HepG2 (cell line): ENCODE measurements at regions not wholly inside any gene's neighbourhood (a gene's known extent, or its start where the extent isn't known, plus 50 kb on each side); places are given as distances from the start of the nearest gene placed in this dataset.

Experiments used
- ATAC-seq: fragments of 200-7000 bp; cut with Tn5 transposase; 3 replicates; pipeline ENCODE4 v1.9.1; 2020; ENCODE audit warnings: mild to moderate bottlenecking, moderate library complexity
- BruUV-seq: library from RNA; stranded (reverse); fragments of 400-500 nt; replicated peaks from 2 replicates; lab custom pipeline; 2021; lab: Mats Ljungman, UMichigan
- CTCF ChIA-PET: fragments of 300-600 bp; formaldehyde crosslinking; extraction: SDS; loops from one replicate; lab custom pipeline; 2021; ENCODE audit warnings: low total read pairs, inconsistent platforms, low intra/inter-chr PET ratio; lab: Yijun Ruan, JAX
- POLR2A ChIA-PET: fragments of 350-600 bp; sonication (Branson Sonifier 250); formaldehyde crosslinking; loops from one replicate; lab custom pipeline; 2020; ENCODE audit warnings: antibody characterized with exemption, inconsistent platforms; lab: Yijun Ruan, JAX
- DNase-seq: peaks from one replicate; pipeline ENCODE4 v3.0.0-alpha.2; 2015; ENCODE audit warnings: low spot score
- FAIRE-seq: peaks from 3 replicates; lab custom pipeline; 2011; peaks lifted over from hg19 to GRCh38; lab: Jason Lieb, UNC
- H2AFZ ChIP-seq: one replicate; pipeline ENCODE4 v1.6.1; 2011; ENCODE audit warnings: low read length, inconsistent platforms
- H3K27ac ChIP-seq: fragments of 300-600 bp; 3 replicates; pipeline ENCODE4 v1.8.0; 2011; ENCODE audit warnings: mixed run types, mild to moderate bottlenecking, mixed read lengths, low read length, inconsistent platforms; ENCODE audit not compliant: insufficient read depth; ENCODE audit errors: extremely low read length
- H3K27me3 ChIP-seq, 2 experiments: fragments of 200-600 bp in 1 of 2; 2 replicates in 1 of 2; 3 replicates in 1 of 2; pipeline versions ENCODE4 v1.6.0 to v1.8.0; 2011; ENCODE audit warnings: low read length in 2 of 2, mild to moderate bottlenecking in 2 of 2, moderate library complexity in 2 of 2, inconsistent platforms in 1 of 2; ENCODE audit not compliant: insufficient read depth in 2 of 2, control insufficient read depth in 1 of 2
- H3K36me3 ChIP-seq, 2 experiments: fragments of 200-600 bp in 1 of 2; replicated peaks in 1 of 2; 2 replicates in 1 of 2; 3 replicates in 1 of 2; pipeline versions ENCODE4 v1.5.1 to v1.8.0; 2011; ENCODE audit warnings: low read length in 2 of 2, inconsistent platforms in 1 of 2; ENCODE audit not compliant: insufficient read depth in 2 of 2, control insufficient read depth in 1 of 2
- H3K4me1 ChIP-seq: 2 replicates; pipeline ENCODE4 v1.5.1; 2012; ENCODE audit warnings: low read length, inconsistent platforms; ENCODE audit not compliant: insufficient read depth
- H3K4me2 ChIP-seq: 2 replicates; pipeline ENCODE4 v1.6.0; 2011; ENCODE audit warnings: low read depth, low read length, inconsistent platforms
- H3K4me3 ChIP-seq, 3 experiments: fragments of 200-600 bp in 1 of 3; sonication (generic), shearing (Covaris generic) in 1 of 3; replicated peaks in 1 of 3; 2 replicates each; pipeline ENCODE4 v1.5.1; 2011 to 2016; ENCODE audit warnings: low read length in 3 of 3, inconsistent platforms in 2 of 3, low read depth in 2 of 3, mild to moderate bottlenecking in 2 of 3, control low read depth in 1 of 3, mixed read lengths in 1 of 3; ENCODE audit not compliant: insufficient read depth in 1 of 3
- H3K79me2 ChIP-seq: one replicate; pipeline ENCODE4 v1.6.1; 2011; ENCODE audit warnings: low read length, inconsistent platforms; ENCODE audit not compliant: insufficient read depth
- H3K9ac ChIP-seq: 2 replicates; pipeline ENCODE4 v1.6.0; 2011; ENCODE audit warnings: mild to moderate bottlenecking, low read depth, low read length, inconsistent platforms; ENCODE audit not compliant: insufficient read depth
- H3K9me3 ChIP-seq: 2 replicates; pipeline ENCODE4 v1.5.1; 2012; ENCODE audit warnings: mild to moderate bottlenecking, low read length
- H4K20me1 ChIP-seq: 2 replicates; pipeline ENCODE4 v1.6.0; 2011; ENCODE audit warnings: inconsistent platforms, mild to moderate bottlenecking, low read length, moderate library complexity; ENCODE audit not compliant: insufficient read depth
- CEBPB ChIP-seq: IDR thresholded peaks from 2 replicates; pipeline ENCODE4 v1.6.1; 2011; ENCODE audit warnings: low read depth, low read length, improper control_type of control experiment, borderline replicate concordance
- KDM1A ChIP-seq: IDR thresholded peaks from 2 replicates; pipeline ENCODE4 v1.6.1; 2016; ENCODE audit warnings: missing compliant biosample characterization
- PRDM10 ChIP-seq: sonication (generic); formaldehyde crosslinking; IDR thresholded peaks from 2 replicates; pipeline ENCODE4 v1.4.0; 2020; ENCODE audit warnings: low read depth, missing genetic modification reagents
- PRMT3 ChIP-seq: sonication (generic); formaldehyde crosslinking; IDR thresholded peaks from 2 replicates; pipeline ENCODE4 v1.8.1; 2022; ENCODE audit warnings: low read depth, mild to moderate bottlenecking, moderate library complexity, missing genetic modification reagents, borderline replicate concordance
- SALL1 ChIP-seq: sonication (generic); formaldehyde crosslinking; IDR thresholded peaks from 2 replicates; pipeline ENCODE4 v1.8.0; 2022; ENCODE audit warnings: mild to moderate bottlenecking, missing genetic modification reagents
- SIX1 ChIP-seq: sonication (generic); formaldehyde crosslinking; IDR thresholded peaks from 2 replicates; pipeline ENCODE4 v1.4.0; 2020; ENCODE audit warnings: missing genetic modification reagents, borderline replicate concordance
- TCF7 ChIP-seq: sonication (generic); IDR thresholded peaks from 2 replicates; pipeline ENCODE4 v1.6.1; 2016; ENCODE audit warnings: antibody characterized with exemption, low read depth
- ZMYM4 ChIP-seq: sonication (generic); formaldehyde crosslinking; IDR thresholded peaks from 2 replicates; pipeline ENCODE4 v1.8.1; 2023; ENCODE audit warnings: mild to moderate bottlenecking, missing genetic modification reagents
- ZNF770 ChIP-seq: sonication (generic); formaldehyde crosslinking; IDR thresholded peaks from 2 replicates; pipeline ENCODE4 v1.5.0; 2020; ENCODE audit warnings: mild to moderate bottlenecking, missing genetic modification reagents
- WGBS: methylation state at CpG from one replicate; pipeline ENCODE4 v1.1.6; 2017; ENCODE audit warnings: low lambda C conversion rate; 5-methylcytosine and 5-hydroxymethylcytosine counted together
- in situ Hi-C: cut with HindIII; loops from 2 replicates; pipeline ENCODE4 v1.10.0; 2017; ENCODE audit warnings: low pct_unique_long_range_greater_than_20kb; ENCODE audit not compliant: extremely low pct_ligation_motif_present
- intact Hi-C: fragments of 100-400 bp; cut with micrococcal nuclease; formaldehyde crosslinking; loops from one replicate; pipeline ENCODE4 v1.10.0; 2022; ENCODE audit not compliant: unreplicated experiment
- TF ChIP-seq, protein P1 (sequence below): sonication (generic); formaldehyde crosslinking; conservative IDR thresholded peaks from 2 replicates; pipeline ENCODE4 v1.4.0; 2020; ENCODE audit warnings: mild to moderate bottlenecking, missing genetic modification reagents, moderate library complexity
- TF ChIP-seq, protein P2 (sequence below): sonication (generic); formaldehyde crosslinking; IDR thresholded peaks from 2 replicates; pipeline ENCODE4 v1.4.0; 2020; ENCODE audit warnings: mild to moderate bottlenecking, missing genetic modification reagents

DNA sequence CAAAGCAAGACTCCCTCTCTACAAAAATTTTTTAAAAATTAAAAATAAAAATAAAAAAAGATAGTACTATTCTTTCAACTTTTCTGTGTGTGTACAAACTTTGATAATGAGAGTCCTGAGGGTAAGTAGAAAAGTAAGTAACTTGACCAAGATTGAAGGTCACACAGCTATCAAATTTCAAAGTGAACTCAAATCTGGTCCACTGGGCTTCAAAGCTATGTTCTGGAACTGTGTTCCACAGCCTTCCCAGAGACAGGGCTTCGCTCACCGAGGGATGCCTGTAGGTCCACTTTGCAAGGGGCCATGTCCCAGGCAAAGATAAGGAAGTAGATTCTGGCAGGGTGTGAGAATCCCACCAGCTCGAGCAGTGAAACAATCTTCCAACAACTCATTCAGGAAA lies 56.3 kb upstream of the TNRC6A start (continued):
- TF ChIP-seq, protein P1, sequence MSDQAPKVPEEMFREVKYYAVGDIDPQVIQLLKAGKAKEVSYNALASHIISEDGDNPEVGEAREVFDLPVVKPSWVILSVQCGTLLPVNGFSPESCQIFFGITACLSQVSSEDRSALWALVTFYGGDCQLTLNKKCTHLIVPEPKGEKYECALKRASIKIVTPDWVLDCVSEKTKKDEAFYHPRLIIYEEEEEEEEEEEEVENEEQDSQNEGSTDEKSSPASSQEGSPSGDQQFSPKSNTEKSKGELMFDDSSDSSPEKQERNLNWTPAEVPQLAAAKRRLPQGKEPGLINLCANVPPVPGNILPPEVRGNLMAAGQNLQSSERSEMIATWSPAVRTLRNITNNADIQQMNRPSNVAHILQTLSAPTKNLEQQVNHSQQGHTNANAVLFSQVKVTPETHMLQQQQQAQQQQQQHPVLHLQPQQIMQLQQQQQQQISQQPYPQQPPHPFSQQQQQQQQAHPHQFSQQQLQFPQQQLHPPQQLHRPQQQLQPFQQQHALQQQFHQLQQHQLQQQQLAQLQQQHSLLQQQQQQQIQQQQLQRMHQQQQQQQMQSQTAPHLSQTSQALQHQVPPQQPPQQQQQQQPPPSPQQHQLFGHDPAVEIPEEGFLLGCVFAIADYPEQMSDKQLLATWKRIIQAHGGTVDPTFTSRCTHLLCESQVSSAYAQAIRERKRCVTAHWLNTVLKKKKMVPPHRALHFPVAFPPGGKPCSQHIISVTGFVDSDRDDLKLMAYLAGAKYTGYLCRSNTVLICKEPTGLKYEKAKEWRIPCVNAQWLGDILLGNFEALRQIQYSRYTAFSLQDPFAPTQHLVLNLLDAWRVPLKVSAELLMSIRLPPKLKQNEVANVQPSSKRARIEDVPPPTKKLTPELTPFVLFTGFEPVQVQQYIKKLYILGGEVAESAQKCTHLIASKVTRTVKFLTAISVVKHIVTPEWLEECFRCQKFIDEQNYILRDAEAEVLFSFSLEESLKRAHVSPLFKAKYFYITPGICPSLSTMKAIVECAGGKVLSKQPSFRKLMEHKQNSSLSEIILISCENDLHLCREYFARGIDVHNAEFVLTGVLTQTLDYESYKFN (CRISPR knock-in tag) = peak; percentile 44; the same call in 1 of the 2 replicates
- TF ChIP-seq ZMYM4 (CRISPR knock-in tag) (no peak), PRMT3 (CRISPR knock-in tag) (no peak), SIX1 (CRISPR knock-in tag) (peak; percentile 95), TCF7 (peak; percentile 47; the same call in 1 of the 2 replicates)

DNA sequence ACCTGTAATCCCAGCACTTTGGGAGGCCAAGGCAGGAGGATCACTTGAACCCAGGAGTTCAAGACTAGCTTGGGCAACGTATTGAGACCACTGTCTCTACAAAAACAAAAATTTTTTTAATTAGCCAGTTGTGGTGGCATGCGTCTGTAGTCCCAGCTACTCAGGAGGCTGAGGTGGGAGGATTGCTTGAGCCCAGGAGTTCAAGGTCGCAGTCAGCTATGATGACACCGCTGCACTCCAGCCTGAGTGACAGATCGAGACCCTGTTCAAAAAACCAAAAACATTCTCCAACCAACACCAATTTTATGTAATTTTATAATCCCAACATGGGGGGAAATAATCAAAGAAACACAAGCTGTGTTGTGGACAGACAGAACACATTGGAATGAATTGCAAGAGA lies 54.6 kb upstream of the TNRC6A start:
- ChIA-PET CTCF (no interaction called here), POLR2A (no interaction called here)
- intact Hi-C loops = no loop called here
- no peak overlapping the region for H3K27ac ChIP-seq
- no peak overlapping the region for H2AFZ ChIP-seq
- ATAC-seq (no peak), DNase-seq (no peak), FAIRE-seq (peak; percentile 75)
- no TSS peak for BruUV-seq
- in situ Hi-C loops = no loop called here
- no peak overlapping the region for H3K4me2 ChIP-seq
- no peaks in the 10 kb centered on the region for H4K20me1 ChIP-seq
- peaks cover 39% of the 10 kb centered on the region for H3K4me1 ChIP-seq
- H3K27me3 ChIP-seq = peaks cover 0 to 4% of the 10 kb centered on the region in 2 experiments; a peak in 1 of 5 replicates
- H3K9ac ChIP-seq = no peak overlapping the region
- no peaks in the 10 kb centered on the region for H3K36me3 ChIP-seq
- WGBS = 10% methylated on average over 5 of the region's 5 CpGs
- H3K4me3 ChIP-seq = no peak overlapping the region
- no peaks in the 10 kb centered on the region for H3K79me2 ChIP-seq
- H3K9me3 ChIP-seq = no peaks in the 10 kb centered on the region
- 0 out of 2 replicates have a peak, but pooled peaks have one; percentile 18 for TF ChIP-seq KDM1A
- TF ChIP-seq, protein P2, sequence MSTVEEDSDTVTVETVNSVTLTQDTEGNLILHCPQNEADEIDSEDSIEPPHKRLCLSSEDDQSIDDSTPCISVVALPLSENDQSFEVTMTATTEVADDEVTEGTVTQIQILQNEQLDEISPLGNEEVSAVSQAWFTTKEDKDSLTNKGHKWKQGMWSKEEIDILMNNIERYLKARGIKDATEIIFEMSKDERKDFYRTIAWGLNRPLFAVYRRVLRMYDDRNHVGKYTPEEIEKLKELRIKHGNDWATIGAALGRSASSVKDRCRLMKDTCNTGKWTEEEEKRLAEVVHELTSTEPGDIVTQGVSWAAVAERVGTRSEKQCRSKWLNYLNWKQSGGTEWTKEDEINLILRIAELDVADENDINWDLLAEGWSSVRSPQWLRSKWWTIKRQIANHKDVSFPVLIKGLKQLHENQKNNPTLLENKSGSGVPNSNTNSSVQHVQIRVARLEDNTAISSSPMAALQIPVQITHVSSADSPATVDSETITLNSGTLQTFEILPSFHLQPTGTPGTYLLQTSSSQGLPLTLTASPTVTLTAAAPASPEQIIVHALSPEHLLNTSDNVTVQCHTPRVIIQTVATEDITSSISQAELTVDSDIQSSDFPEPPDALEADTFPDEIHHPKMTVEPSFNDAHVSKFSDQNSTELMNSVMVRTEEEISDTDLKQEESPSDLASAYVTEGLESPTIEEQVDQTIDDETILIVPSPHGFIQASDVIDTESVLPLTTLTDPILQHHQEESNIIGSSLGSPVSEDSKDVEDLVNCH (CRISPR knock-in tag) = no peak
- TF ChIP-seq CEBPB = 0 out of 2 replicates have a peak, but pooled peaks have one; percentile 13
- TF ChIP-seq PRDM10 (CRISPR knock-in tag) = no peak
- no peak for TF ChIP-seq SALL1 (CRISPR knock-in tag)
- peak; percentile 95 for TF ChIP-seq ZNF770
